Chondrocyte (in vitro differentiated cells): ENCODE measurements at regions not wholly inside any gene's neighbourhood (a gene's known extent, or its start where the extent isn't known, plus 50 kb on each side); places are given as distances from the start of the nearest gene placed in this dataset.

Experiments used
- DNase-seq: peaks from one replicate; pipeline ENCODE4 v3.0.0; 2021; ENCODE audit warnings: mixed read lengths, low spot score
- H3K27ac Mint-ChIP-seq: one replicate; pipeline ENCODE4 v1.8.0; 2021; ENCODE audit warnings: mild to moderate bottlenecking, moderate library complexity, mixed read lengths; ENCODE audit not compliant: unreplicated experiment
- H3K27me3 Mint-ChIP-seq: 2 replicates; pipeline ENCODE4 v1.8.0; 2021; ENCODE audit warnings: low read depth, mixed read lengths
- H3K36me3 Mint-ChIP-seq: 2 replicates; pipeline ENCODE4 v1.8.0; 2021; ENCODE audit warnings: low read depth, mixed read lengths
- H3K4me1 Mint-ChIP-seq: 2 replicates; pipeline ENCODE4 v1.8.0; 2021; ENCODE audit warnings: low read depth, mild to moderate bottlenecking, mixed read lengths
- H3K4me3 Mint-ChIP-seq: one replicate; pipeline ENCODE4 v1.8.0; 2021; ENCODE audit warnings: mild to moderate bottlenecking, moderate library complexity, mixed read lengths; ENCODE audit not compliant: unreplicated experiment
- H3K9me3 Mint-ChIP-seq: 2 replicates; pipeline ENCODE4 v1.8.0; 2021; ENCODE audit warnings: low read depth, mixed read lengths
- CTCF ChIP-seq: fragments of 200-600 bp; sonication (generic); IDR thresholded peaks from 2 replicates; pipeline ENCODE4 v1.5.0; 2021; ENCODE audit warnings: antibody characterized with exemption, mild to moderate bottlenecking, moderate library complexity

- peaks cover 6% of the 10 kb centered on the region for H3K9me3 Mint-ChIP-seq
- TF ChIP-seq CTCF: no peak
- H3K27me3 Mint-ChIP-seq: no peaks in the 10 kb centered on the region
- no peak overlapping the region for H3K4me3 Mint-ChIP-seq
- peaks cover 1% of the 10 kb centered on the region for H3K36me3 Mint-ChIP-seq
- DNase-seq: no peak
- no peak overlapping the region for H3K27ac Mint-ChIP-seq
- H3K4me1 Mint-ChIP-seq: no peaks in the 10 kb centered on the region
Measured at GRCh38 chr3:101172516-101172915, 147.9 kb downstream of the IMPG2 start.

- Mint-ChIP-seq H3K36me3 (peaks cover 1% of the 10 kb centered on the region), H3K27me3 (no peaks in the 10 kb centered on the region), H3K27ac (no peak overlapping the region)
Measured at GRCh38 chr3:101171681-101172191, 148.6 kb downstream of the IMPG2 start.

GRCh38 chr3:101170806-101171558 lies 149.4 kb downstream of the IMPG2 start:
- TF ChIP-seq CTCF: no peak
- peaks cover 6% of the 10 kb centered on the region for H3K9me3 Mint-ChIP-seq
- no peak overlapping the region for H3K27ac Mint-ChIP-seq
- no peaks in the 10 kb centered on the region for H3K27me3 Mint-ChIP-seq
- no peak for DNase-seq
- H3K4me3 Mint-ChIP-seq: no peak overlapping the region
- no peaks in the 10 kb centered on the region for H3K4me1 Mint-ChIP-seq
- peaks cover 1% of the 10 kb centered on the region for H3K36me3 Mint-ChIP-seq

More at GRCh38 chr3:101171681-101172191, 148.6 kb downstream of the IMPG2 start:
- Mint-ChIP-seq H3K4me3 (no peak overlapping the region), H3K9me3 (peaks cover 6% of the 10 kb centered on the region), H3K4me1 (no peaks in the 10 kb centered on the region)
- no peak for TF ChIP-seq CTCF
- DNase-seq: no peak

DNA sequence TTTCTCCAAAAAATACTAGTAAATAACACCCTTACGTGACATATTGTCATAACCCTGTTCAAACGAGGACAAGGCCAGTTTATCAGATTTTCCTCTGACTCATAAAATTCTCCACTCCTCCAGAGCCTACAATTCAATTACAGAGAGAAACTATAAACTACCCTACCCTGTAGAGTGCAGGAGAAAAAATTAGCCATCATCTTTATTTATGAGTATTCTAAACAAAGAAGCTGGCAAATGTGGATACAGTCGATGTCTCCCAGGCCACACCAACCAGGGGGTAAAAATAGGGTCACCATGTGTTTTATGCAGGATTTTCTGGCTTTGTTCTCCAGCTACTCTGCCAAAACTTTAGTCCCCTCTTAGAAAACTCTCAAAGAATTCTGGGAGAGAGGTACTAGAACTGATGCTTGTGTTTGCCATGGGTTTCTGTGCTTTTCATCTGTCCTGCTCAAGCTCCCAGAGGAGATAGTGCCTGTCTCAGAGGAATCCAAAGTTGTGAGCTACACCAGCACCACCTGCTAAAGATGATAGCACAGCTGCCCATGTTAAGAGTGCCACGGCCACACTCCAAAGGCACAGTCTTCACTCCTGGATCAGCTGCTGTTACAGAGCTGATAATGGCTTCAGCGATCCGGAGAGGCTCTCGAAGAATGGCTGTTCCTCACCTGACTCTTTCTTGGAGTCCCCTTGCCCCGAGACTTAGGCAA lies 150.2 kb downstream of the IMPG2 start:
- H3K27me3 Mint-ChIP-seq: no peaks in the 10 kb centered on the region

More for the DNA sequence above, 150.2 kb downstream of the IMPG2 start:
- H3K36me3 Mint-ChIP-seq: peaks cover 1% of the 10 kb centered on the region
- H3K27ac Mint-ChIP-seq: no peak overlapping the region
- DNase-seq: no peak
- no peak for TF ChIP-seq CTCF
- H3K4me1 Mint-ChIP-seq: no peaks in the 10 kb centered on the region
- no peak overlapping the region for H3K4me3 Mint-ChIP-seq
- peaks cover 5% of the 10 kb centered on the region for H3K9me3 Mint-ChIP-seq
